ENCODE measurements at regions not wholly inside any gene's neighbourhood (a gene's known extent, or its start where the extent isn't known, plus 50 kb on each side); places are given as distances from the start of the nearest gene placed in this dataset.
A peak's percentile ranks its signal among the peaks of the same experiment; 100 is the strongest.

DNA sequence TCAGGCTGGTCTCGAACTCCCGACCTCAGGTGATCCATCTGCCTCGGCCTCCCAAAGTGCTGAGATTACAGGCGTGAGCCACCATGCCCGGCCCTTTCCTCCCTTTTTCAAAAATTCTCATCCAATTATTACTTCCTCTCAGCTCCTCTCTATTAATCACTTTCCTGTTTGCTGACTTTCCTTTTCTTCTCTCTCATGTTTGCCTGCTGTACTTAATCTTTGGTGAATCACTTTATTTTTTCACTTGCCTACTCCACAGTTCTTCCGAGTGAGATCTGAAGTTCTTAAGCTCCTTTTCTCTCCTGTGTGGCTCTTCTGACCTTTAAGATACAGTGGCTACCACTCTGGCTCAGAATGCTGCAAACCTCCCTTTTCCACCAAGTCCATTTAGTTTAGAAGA is 126.3 kb upstream of the SERTAD2 start:
- TF ChIP-seq, protein P1, sequence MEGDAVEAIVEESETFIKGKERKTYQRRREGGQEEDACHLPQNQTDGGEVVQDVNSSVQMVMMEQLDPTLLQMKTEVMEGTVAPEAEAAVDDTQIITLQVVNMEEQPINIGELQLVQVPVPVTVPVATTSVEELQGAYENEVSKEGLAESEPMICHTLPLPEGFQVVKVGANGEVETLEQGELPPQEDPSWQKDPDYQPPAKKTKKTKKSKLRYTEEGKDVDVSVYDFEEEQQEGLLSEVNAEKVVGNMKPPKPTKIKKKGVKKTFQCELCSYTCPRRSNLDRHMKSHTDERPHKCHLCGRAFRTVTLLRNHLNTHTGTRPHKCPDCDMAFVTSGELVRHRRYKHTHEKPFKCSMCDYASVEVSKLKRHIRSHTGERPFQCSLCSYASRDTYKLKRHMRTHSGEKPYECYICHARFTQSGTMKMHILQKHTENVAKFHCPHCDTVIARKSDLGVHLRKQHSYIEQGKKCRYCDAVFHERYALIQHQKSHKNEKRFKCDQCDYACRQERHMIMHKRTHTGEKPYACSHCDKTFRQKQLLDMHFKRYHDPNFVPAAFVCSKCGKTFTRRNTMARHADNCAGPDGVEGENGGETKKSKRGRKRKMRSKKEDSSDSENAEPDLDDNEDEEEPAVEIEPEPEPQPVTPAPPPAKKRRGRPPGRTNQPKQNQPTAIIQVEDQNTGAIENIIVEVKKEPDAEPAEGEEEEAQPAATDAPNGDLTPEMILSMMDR (conservative IDR thresholded peaks at IDR 0.05 in 1 of 2, IDR thresholded peaks at IDR 0.05 in 1 of 2; ENCODE audit: low read depth in 1 of 2, low read length in 2 of 2), result no peak
- no peak for TF ChIP-seq EZH2 (IDR thresholded peaks at IDR 0.05; ENCODE audit: low read length, missing control alignments)
- Histone ChIP-seq H2AFZ (ENCODE audit: low read length) (no peak overlapping the region), H3K36me3 (ENCODE audit: control insufficient read depth, insufficient read depth, low read length) (no peaks in the 10 kb centered on the region), H3K79me2 (ENCODE audit: control insufficient read depth, insufficient read depth, low read length) (no peaks in the 10 kb centered on the region), H3K4me1 (ENCODE audit: control insufficient read depth, extremely low read depth, insufficient read depth, low read length) (peaks cover 6% of the 10 kb centered on the region), H4K20me1 (ENCODE audit: control insufficient read depth, extremely low read depth, insufficient read depth, low read length) (no peaks in the 10 kb centered on the region), H3K4me2 (ENCODE audit: extremely low read depth, insufficient read depth, low read length) (no peak overlapping the region), H3K4me3 (replicated peaks in 1 of 4; ENCODE audit: control extremely low read depth in 1 of 4, insufficient read depth in 1 of 4, low read depth in 3 of 4, low read length in 4 of 4) (no peak overlapping the region), H3K9ac (ENCODE audit: insufficient read depth, low read length) (no peak overlapping the region), H3K9me3 (ENCODE audit: control insufficient read depth, insufficient read depth, low read depth, low read length) (no peaks in the 10 kb centered on the region), H3K27ac (ENCODE audit: insufficient read depth, low read length) (no peak overlapping the region), H3K27me3 (ENCODE audit: control insufficient read depth, insufficient read depth, low read length) (no peaks in the 10 kb centered on the region)
- peak in 1 of 2 donors; percentile 55 for DNase-seq (ENCODE audit: low read depth in 2 of 2)

- TF ChIP-seq, protein P1 (conservative IDR thresholded peaks at IDR 0.05 in 1 of 2, IDR thresholded peaks at IDR 0.05 in 1 of 2; ENCODE audit: low read depth in 1 of 2, low read length in 2 of 2), result no peak
- no peak for TF ChIP-seq EZH2 (IDR thresholded peaks at IDR 0.05; ENCODE audit: low read length, missing control alignments)
- H3K27ac ChIP-seq (ENCODE audit: insufficient read depth, low read length), result no peak overlapping the region
- H3K79me2 ChIP-seq (ENCODE audit: control insufficient read depth, insufficient read depth, low read length), result no peaks in the 10 kb centered on the region
- DNase-seq (ENCODE audit: low read depth in 2 of 2), result peak; percentile 26 to 86
- no peak overlapping the region for H3K9ac ChIP-seq (ENCODE audit: insufficient read depth, low read length)
- no peak overlapping the region for H2AFZ ChIP-seq (ENCODE audit: low read length)
- no peaks in the 10 kb centered on the region for H3K27me3 ChIP-seq (ENCODE audit: control insufficient read depth, insufficient read depth, low read length)
- no peaks in the 10 kb centered on the region for H3K36me3 ChIP-seq (ENCODE audit: control insufficient read depth, insufficient read depth, low read length)
- no peak overlapping the region for H3K4me3 ChIP-seq (replicated peaks in 1 of 4; ENCODE audit: control extremely low read depth in 1 of 4, insufficient read depth in 1 of 4, low read depth in 3 of 4, low read length in 4 of 4)
- H3K9me3 ChIP-seq (ENCODE audit: control insufficient read depth, insufficient read depth, low read depth, low read length), result no peaks in the 10 kb centered on the region
- no peaks in the 10 kb centered on the region for H4K20me1 ChIP-seq (ENCODE audit: control insufficient read depth, extremely low read depth, insufficient read depth, low read length)
- no peak overlapping the region for H3K4me2 ChIP-seq (ENCODE audit: extremely low read depth, insufficient read depth, low read length)
- peaks cover 6% of the 10 kb centered on the region for H3K4me1 ChIP-seq (ENCODE audit: control insufficient read depth, extremely low read depth, insufficient read depth, low read length)
These were observed 128.1 kb upstream of the SERTAD2 start for GRCh38 chr2:64781711-64782390.

DNA sequence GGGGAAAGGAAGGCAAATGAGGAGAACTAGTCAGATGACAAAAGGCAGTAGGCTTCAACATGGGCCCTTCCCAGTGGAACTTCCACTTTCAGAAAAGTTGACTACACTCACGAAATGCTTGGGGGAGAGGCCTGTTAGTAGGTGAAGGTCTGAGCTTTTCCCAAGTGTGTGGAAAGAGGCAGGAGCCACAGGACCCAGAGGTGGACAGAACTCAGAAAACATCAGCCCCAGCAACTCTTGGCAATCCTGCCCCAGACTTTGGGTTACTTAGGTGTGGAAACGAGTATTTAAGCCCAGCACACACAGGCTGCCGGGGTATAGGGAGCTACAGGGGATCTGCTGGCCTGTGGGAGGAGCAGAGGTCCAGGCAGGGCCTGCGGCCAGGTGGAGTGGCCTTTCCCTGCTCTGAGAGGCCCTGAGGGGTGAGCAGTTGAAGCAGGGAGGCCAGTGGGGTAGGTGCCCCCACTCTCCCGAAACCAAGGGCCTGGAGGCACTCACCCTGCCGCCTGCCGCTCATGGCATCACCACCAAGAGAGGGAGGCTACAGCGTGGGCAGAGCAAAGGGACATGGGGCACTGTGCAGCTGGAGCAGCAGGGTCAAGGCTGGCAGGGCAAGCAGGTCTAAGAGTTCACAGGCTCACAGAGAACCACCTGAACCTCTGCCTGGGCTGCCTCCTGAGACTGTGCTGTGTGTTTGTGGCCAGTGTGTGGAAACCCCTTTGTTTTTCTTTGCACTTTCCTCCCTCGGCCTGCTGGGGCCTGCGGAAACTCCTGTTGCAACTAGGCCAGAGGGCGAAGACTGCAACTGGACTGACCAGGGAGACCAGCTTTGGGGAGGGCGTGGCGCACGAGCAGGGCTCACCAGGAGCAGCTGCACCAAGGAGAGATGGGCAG is 130.7 kb upstream of the SERTAD2 start:
- Histone ChIP-seq H4K20me1 (ENCODE audit: control insufficient read depth, extremely low read depth, insufficient read depth, low read length) (no peaks in the 10 kb centered on the region), H3K79me2 (ENCODE audit: control insufficient read depth, insufficient read depth, low read length) (no peaks in the 10 kb centered on the region), H3K27ac (ENCODE audit: insufficient read depth, low read length) (no peak overlapping the region), H3K4me1 (ENCODE audit: control insufficient read depth, extremely low read depth, insufficient read depth, low read length) (no peaks in the 10 kb centered on the region), H3K36me3 (ENCODE audit: control insufficient read depth, insufficient read depth, low read length) (no peaks in the 10 kb centered on the region), H2AFZ (ENCODE audit: low read length) (no peak overlapping the region), H3K9ac (ENCODE audit: insufficient read depth, low read length) (no peak overlapping the region), H3K9me3 (ENCODE audit: control insufficient read depth, insufficient read depth, low read depth, low read length) (no peaks in the 10 kb centered on the region), H3K4me3 (replicated peaks in 1 of 4; ENCODE audit: control extremely low read depth in 1 of 4, insufficient read depth in 1 of 4, low read depth in 3 of 4, low read length in 4 of 4) (no peak overlapping the region), H3K27me3 (ENCODE audit: control insufficient read depth, insufficient read depth, low read length) (no peaks in the 10 kb centered on the region), H3K4me2 (ENCODE audit: extremely low read depth, insufficient read depth, low read length) (no peak overlapping the region)
- no peak for DNase-seq (ENCODE audit: low read depth in 2 of 2)
- TF ChIP-seq EZH2 (IDR thresholded peaks at IDR 0.05; ENCODE audit: low read length, missing control alignments), result no peak
- TF ChIP-seq, protein P1 (conservative IDR thresholded peaks at IDR 0.05 in 1 of 2, IDR thresholded peaks at IDR 0.05 in 1 of 2; ENCODE audit: low read depth in 1 of 2, low read length in 2 of 2), result no peak

All from fibroblast of lung (primary cell).